Esophagus squamous epithelium (tissue), 4 donors: ENCODE measurements at regions not wholly inside any gene's neighbourhood (a gene's known extent, or its start where the extent isn't known, plus 50 kb on each side); places are given as distances from the start of the nearest gene placed in this dataset.

ENCODE experiments used
- POLR2A ChIP-seq, 4 donors: fragments of 450-650 bp; IDR thresholded peaks; one replicate each; pipeline ENCODE4 v1.6.1; 2017; ENCODE audit warnings: antibody characterized with exemption in 4 of 4, mild to moderate bottlenecking in 4 of 4, moderate library complexity in 3 of 4
- TF ChIP-seq, protein P1 (sequence below), 6 experiments: fragments of 450-650 bp in 4 of 6; fragments of 200-600 bp in 2 of 6; sonication (generic) in 2 of 6; IDR thresholded peaks; one replicate each; pipeline ENCODE4 v1.5.1; 2016 to 2019; ENCODE audit warnings: antibody characterized with exemption in 6 of 6, mild to moderate bottlenecking in 4 of 6, moderate library complexity in 4 of 6

DNA sequence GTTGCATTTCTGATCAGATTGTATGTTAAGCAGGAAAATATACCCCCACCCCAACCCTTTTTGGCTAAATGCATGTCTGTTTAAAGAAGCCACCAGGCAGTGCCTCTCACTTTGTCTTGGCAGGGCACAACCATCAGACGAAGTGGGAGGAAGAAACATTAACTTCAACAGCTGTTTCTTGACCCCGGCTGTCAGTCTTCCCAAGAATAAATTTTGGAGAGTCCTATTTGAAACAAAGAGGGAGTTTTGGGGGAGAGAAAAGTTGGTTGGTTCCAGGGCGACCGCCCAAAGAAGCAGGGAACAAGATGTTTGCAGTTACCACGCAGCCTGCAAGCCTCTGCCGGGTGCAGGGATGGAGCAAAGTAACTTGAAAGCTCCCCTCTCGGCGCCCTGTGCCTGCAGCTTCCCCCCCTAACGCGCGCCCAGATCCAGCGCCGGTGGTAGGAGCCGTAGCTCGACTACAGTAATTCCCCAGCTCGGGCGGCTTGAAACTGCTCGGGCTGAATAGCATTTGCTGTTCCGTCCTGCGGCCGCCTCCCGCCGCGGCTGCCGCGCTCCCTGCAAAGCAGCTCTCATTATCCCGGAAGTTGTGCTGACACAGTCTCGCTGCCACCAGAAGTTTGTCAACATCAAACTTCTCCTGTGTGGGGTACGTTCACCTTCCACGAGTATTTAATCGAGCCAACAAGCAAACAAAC lies 100.7 kb upstream of the SSBP2 start:
- TF ChIP-seq, protein P1, sequence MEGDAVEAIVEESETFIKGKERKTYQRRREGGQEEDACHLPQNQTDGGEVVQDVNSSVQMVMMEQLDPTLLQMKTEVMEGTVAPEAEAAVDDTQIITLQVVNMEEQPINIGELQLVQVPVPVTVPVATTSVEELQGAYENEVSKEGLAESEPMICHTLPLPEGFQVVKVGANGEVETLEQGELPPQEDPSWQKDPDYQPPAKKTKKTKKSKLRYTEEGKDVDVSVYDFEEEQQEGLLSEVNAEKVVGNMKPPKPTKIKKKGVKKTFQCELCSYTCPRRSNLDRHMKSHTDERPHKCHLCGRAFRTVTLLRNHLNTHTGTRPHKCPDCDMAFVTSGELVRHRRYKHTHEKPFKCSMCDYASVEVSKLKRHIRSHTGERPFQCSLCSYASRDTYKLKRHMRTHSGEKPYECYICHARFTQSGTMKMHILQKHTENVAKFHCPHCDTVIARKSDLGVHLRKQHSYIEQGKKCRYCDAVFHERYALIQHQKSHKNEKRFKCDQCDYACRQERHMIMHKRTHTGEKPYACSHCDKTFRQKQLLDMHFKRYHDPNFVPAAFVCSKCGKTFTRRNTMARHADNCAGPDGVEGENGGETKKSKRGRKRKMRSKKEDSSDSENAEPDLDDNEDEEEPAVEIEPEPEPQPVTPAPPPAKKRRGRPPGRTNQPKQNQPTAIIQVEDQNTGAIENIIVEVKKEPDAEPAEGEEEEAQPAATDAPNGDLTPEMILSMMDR (IDR thresholded peaks at IDR 0.05): peak in 2 of 6 experiments; percentile 10 to 22
- peak in 1 of 4 donors; percentile 52 for TF ChIP-seq POLR2A (IDR thresholded peaks at IDR 0.05)
